B cell (primary cell): ENCODE measurements at regions not wholly inside any gene's neighbourhood (a gene's known extent, or its start where the extent isn't known, plus 50 kb on each side); places are given as distances from the start of the nearest gene placed in this dataset.

Source experiments
- EZH2 ChIP-seq: IDR thresholded peaks from 2 replicates; pipeline ENCODE4 v1.6.1; 2012; ENCODE audit warnings: borderline replicate concordance, low read depth, mild to moderate bottlenecking, moderate library complexity, low read length; ENCODE audit not compliant: insufficient read depth, poor library complexity, severe bottlenecking
- TF ChIP-seq, protein P1 (sequence below): fragments of 200-600 bp; IDR thresholded peaks from one replicate; pipeline ENCODE4 v1.8.0; 2022; ENCODE audit warnings: antibody characterized with exemption, mild to moderate bottlenecking

DNA sequence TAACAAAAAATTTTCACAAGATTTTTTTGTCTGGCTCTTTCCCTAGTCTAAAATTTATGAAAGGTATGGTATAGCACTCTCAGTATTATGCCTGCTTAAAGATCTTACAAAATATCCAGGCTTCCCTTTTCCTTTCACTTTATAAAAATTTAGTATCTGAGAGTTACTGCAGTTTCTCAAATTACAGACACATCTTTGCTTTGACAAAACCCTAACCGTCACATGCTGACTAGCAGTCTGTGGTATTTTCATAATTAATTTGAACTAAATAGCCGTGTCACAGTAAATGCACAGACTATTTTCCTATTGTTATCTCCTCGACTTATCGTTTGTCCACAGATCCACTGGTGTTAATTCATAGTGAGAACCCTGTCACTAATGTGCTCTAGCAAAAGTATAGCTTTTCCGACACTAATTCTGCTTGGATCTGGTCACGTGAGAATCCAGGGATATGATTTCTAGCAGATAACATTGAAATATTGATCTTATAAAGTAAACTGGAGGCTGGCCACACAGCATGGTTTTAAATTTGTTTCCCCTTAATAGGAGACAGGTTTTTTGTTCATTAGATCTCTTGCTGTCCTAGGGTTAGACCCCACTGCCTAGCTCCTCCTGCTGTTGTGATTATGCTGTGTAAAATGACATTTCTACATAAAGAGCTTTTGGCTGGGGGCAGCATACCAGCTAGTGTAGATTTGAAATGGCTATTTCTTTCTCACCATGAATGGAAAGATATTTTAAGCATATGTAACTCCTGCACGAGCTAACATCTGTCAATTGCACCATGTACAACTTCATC is 340.6 kb upstream of the SASH1 start:
- TF ChIP-seq EZH2 = no peak
- TF ChIP-seq, protein P1, sequence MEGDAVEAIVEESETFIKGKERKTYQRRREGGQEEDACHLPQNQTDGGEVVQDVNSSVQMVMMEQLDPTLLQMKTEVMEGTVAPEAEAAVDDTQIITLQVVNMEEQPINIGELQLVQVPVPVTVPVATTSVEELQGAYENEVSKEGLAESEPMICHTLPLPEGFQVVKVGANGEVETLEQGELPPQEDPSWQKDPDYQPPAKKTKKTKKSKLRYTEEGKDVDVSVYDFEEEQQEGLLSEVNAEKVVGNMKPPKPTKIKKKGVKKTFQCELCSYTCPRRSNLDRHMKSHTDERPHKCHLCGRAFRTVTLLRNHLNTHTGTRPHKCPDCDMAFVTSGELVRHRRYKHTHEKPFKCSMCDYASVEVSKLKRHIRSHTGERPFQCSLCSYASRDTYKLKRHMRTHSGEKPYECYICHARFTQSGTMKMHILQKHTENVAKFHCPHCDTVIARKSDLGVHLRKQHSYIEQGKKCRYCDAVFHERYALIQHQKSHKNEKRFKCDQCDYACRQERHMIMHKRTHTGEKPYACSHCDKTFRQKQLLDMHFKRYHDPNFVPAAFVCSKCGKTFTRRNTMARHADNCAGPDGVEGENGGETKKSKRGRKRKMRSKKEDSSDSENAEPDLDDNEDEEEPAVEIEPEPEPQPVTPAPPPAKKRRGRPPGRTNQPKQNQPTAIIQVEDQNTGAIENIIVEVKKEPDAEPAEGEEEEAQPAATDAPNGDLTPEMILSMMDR = no peak
